ENCODE measurements at regions not wholly inside any gene's neighbourhood (a gene's known extent, or its start where the extent isn't known, plus 50 kb on each side); places are given as distances from the start of the nearest gene placed in this dataset.

DNA sequence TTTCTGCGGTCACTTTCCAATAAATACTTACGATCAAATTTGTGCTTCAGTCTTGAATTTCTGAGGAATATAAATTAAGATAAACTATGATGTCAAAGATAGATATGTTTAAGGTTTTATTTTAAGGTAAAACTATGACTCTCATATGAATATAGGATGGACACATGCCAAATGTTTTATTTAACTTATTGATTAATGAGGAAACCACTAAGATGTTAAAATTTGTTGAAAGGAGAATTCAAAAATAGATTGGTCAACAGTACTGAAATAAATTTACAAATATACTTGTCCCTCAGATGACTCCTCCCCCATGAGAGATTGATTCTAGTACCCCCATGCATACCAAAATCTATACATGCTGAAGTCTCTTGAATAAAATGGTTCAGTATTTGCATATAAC lies 319.7 kb upstream of the KCNH8 start:
- TF ChIP-seq, protein P1, sequence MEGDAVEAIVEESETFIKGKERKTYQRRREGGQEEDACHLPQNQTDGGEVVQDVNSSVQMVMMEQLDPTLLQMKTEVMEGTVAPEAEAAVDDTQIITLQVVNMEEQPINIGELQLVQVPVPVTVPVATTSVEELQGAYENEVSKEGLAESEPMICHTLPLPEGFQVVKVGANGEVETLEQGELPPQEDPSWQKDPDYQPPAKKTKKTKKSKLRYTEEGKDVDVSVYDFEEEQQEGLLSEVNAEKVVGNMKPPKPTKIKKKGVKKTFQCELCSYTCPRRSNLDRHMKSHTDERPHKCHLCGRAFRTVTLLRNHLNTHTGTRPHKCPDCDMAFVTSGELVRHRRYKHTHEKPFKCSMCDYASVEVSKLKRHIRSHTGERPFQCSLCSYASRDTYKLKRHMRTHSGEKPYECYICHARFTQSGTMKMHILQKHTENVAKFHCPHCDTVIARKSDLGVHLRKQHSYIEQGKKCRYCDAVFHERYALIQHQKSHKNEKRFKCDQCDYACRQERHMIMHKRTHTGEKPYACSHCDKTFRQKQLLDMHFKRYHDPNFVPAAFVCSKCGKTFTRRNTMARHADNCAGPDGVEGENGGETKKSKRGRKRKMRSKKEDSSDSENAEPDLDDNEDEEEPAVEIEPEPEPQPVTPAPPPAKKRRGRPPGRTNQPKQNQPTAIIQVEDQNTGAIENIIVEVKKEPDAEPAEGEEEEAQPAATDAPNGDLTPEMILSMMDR (conservative IDR thresholded peaks at IDR 0.05; ENCODE audit: low read depth, low read length): no peak

DNA sequence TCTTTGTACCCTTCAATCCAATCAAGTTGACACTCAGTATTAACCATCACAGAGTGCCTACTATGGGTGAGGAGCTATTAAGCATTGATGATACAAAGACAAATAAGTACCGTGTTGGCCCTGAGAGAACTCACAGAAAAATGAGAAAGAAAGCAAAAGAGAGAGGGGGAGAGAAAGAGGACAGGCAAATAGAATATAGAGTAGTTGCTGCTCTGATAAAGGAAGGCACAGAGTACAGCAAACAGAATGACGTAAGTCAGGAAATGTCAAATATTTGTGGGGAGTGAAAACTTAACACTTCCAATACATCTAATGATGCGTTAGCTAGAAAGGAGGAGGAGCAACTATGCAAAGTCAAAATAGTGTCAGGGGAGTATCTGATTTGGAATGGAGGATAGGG lies 320.6 kb upstream of the KCNH8 start:
- TF ChIP-seq, protein P1 (conservative IDR thresholded peaks at IDR 0.05; ENCODE audit: low read depth, low read length): no peak
- no peak for DNase-seq (ENCODE audit: low read depth)

More for the DNA sequence above, 319.7 kb upstream of the KCNH8 start:
- DNase-seq (ENCODE audit: low read depth): no peak
- no peak overlapping the region for H3K4me3 ChIP-seq (ENCODE audit: low read depth, low read length)

DNA sequence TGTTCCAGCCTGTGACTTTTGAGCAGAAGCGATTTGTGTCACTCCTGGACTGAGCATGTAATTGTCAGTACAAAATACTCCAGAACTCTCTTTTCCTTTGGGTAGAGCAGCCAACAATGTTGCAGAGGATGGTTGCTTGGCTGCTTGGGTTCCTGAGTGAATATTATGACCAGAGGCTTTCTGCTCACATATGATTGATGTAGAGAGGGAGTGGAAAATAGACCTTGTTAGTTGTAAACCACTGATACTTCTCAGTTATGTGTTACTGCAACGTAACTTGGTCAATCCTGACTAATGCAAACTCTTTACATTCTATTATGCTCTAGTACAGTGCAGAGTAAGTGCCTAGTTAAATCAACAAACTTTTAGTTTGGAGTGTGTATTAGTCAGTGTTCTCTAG lies 322.6 kb upstream of the KCNH8 start:
- H3K4me3 ChIP-seq (ENCODE audit: low read depth, low read length): no peak overlapping the region
- TF ChIP-seq, protein P1 (conservative IDR thresholded peaks at IDR 0.05; ENCODE audit: low read depth, low read length): no peak
- no peak for DNase-seq (ENCODE audit: low read depth)

More for the DNA sequence above, 320.6 kb upstream of the KCNH8 start:
- H3K4me3 ChIP-seq (ENCODE audit: low read depth, low read length): no peak overlapping the region

DNA sequence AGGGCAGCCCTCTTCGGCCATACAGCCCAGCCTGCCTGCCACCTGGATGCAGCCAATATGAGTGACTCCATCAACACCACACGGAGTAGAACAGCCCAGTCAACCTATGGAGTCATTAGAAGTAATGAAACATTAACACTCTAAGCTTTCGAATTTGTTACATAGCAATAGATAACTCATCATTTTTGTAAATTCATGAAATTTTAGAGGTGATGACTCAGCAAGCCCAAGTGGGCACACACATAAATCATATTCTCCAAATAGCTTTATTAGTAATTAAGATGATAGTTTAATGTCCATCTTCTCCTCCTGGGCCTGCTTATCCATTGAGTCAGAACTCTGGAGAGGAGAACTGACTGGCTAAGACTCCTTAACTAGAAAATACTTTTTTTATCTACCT lies 335.0 kb upstream of the KCNH8 start:
- TF ChIP-seq, protein P1 (conservative IDR thresholded peaks at IDR 0.05; ENCODE audit: low read depth, low read length): no peak
- DNase-seq (ENCODE audit: low read depth): no peak
- no peak overlapping the region for H3K4me3 ChIP-seq (ENCODE audit: low read depth, low read length)

DNA sequence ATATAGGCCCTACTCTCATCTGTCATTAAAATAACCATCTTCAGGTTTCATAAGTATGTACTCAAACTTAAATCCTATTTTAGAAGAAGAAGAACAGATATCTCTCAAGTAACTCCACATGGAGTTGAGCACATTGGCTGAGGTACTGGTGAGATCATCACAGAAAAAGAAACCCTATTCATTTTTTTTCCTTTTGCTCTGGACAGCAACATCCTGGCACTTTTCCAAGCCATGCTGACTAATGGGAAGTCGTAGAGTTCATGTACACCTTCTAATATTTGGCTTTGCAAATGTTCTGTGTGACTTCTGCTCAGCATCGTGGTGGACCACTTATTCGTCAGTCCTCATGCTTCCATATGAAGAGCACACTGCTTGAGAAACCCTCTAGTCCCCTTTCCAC lies 336.0 kb upstream of the KCNH8 start:
- no peak overlapping the region for H3K4me3 ChIP-seq (ENCODE audit: low read depth, low read length)
- TF ChIP-seq, protein P1 (conservative IDR thresholded peaks at IDR 0.05; ENCODE audit: low read depth, low read length): no peak
- DNase-seq (ENCODE audit: low read depth): peak; percentile 36

DNA sequence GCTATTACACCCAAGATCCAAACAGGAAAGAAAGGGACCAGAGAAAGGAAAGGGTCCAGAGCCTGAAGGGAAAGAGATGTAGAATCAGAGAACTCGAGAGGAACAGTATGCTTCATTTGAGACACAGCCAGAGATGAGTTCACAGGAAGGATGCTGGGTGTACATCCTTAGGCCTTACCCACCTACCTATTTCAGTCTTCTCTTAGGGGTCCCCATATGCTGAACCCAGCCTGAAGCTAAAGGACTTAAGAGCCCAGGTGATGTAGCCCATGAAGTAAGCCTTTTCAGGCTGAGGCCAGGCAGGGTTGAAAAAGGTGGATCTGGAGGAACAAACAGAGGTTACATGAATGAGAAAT lies 338.0 kb upstream of the KCNH8 start:
- no peak for DNase-seq (ENCODE audit: low read depth)
- TF ChIP-seq, protein P1 (conservative IDR thresholded peaks at IDR 0.05; ENCODE audit: low read depth, low read length): no peak
- no peak overlapping the region for H3K4me3 ChIP-seq (ENCODE audit: low read depth, low read length)

DNA sequence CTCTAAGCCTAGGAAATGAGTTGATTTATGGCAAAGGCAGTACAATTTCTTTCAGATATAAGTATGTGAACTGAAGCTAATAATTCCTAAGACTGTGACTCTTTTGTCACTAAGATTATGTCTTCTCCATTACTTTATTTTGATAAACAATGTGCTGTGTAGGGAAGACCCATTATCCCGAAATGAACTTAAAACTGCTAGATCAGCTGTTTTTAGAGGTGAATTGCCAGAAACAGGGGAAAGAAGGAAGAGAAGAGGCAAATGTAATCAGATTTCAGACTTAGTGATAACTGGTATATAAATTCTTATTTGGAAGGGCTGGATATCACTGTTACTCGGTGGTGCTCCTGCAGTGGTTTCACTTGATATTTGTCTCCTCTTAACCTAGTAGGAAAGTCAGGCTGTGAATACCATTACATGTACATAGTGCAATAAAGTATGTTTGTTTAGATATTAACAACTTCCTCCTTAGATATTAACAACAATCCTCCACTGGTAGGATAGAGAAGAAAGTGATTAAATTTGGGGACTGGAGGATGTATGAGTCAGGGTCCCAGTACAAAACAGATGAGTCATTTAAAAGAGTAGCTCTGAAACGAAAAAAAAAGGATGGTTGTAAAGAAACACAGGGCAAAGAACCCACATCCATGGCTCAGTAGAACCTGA lies 338.5 kb upstream of the KCNH8 start:
- no peak overlapping the region for H3K4me3 ChIP-seq (ENCODE audit: low read depth, low read length)
- TF ChIP-seq, protein P1 (conservative IDR thresholded peaks at IDR 0.05; ENCODE audit: low read depth, low read length): no peak
- no peak for DNase-seq (ENCODE audit: low read depth)

Data from choroid plexus epithelial cell (primary cell).